ENCODE measurements at regions not wholly inside any gene's neighbourhood (a gene's known extent, or its start where the extent isn't known, plus 50 kb on each side); places are given as distances from the start of the nearest gene placed in this dataset.

DNA sequence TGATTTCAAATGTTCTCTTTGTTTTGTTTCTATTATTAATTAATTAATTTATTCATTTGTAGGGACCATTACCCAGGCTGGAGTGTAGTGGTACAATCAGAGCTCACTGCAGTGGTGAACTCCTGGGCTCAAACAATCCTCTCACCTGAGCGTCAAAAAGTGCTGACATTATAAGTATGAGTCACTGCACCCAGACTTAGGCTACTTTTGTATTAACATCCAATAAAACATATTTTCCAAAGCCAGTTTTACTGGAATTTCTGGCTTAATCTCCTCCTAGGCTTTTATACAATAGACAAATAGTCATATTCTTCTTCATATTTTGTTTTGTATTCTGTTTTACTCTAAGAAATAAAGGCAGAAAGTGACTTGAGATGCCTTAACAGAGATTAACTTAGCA is 749.6 kb downstream of the SLC16A7 start:
- H2BK120ac ChIP-seq (replicated peaks; ENCODE audit: low read depth, low read length): no peak overlapping the region
- no peaks in the 10 kb centered on the region for H3K79me1 ChIP-seq (ENCODE audit: low read depth, low read length)
- H4K8ac ChIP-seq (ENCODE audit: extremely low read depth, insufficient read depth, low read length): no peak overlapping the region
- no peak overlapping the region for H3K23ac ChIP-seq (ENCODE audit: insufficient read length)
- H3K9me3 ChIP-seq (ENCODE audit: insufficient read depth in 2 of 2, low read depth in 1 of 2, low read length in 1 of 2): no peaks in the 10 kb centered on the region
- H3K56ac ChIP-seq (replicated peaks; ENCODE audit: insufficient read length, low read depth, low read length): no peak overlapping the region
- 88% methylated on average over 1 of the region's 1 CpG; no CpG with 5 or more reads in 1 of the 2 experiments for WGBS, 2 experiments (ENCODE audit: extremely low coverage in 1 of 2, insufficient coverage in 1 of 2, insufficient read length in 1 of 2, insufficient replicate concordance in 2 of 2, low coverage in 1 of 2, low lambda C conversion rate in 2 of 2, missing lambda C conversion rate in 1 of 2)
- H3K9ac ChIP-seq (replicated peaks in 1 of 4; ENCODE audit: extremely low read depth in 1 of 4, low read depth in 3 of 4, low read length in 3 of 4): no peak overlapping the region
- H2BK15ac ChIP-seq (ENCODE audit: low read length): no peak overlapping the region
- H4K20me1 ChIP-seq (replicated peaks in 1 of 2; ENCODE audit: control insufficient read depth in 1 of 2, insufficient read depth in 2 of 2, low read length in 2 of 2): no peaks in the 10 kb centered on the region
- H3K79me2 ChIP-seq (ENCODE audit: control insufficient read depth in 1 of 2, insufficient read depth in 2 of 2, low read length in 2 of 2): no peaks in the 10 kb centered on the region
- no peak overlapping the region for H4K5ac ChIP-seq (ENCODE audit: insufficient read length, low read depth, low read length)
- H2AFZ ChIP-seq (ENCODE audit: low read length): no peak overlapping the region
- H2BK5ac ChIP-seq (ENCODE audit: low read depth, low read length): no peak overlapping the region
- H3K27me3 ChIP-seq (replicated peaks in 1 of 4; ENCODE audit: control insufficient read depth in 3 of 4, extremely low read depth in 1 of 4, insufficient read depth in 3 of 4, low read length in 3 of 4): no peaks in the 10 kb centered on the region
- H3K4me2 ChIP-seq (ENCODE audit: insufficient read depth in 1 of 2, low read depth in 2 of 2, low read length in 2 of 2): no peak overlapping the region
- H3K23me2 ChIP-seq (ENCODE audit: low read depth, low read length): no peaks in the 10 kb centered on the region
- H3K4me1 ChIP-seq (replicated peaks in 1 of 4; ENCODE audit: control insufficient read depth in 3 of 4, insufficient read depth in 4 of 4, low read length in 3 of 4): no peaks in the 10 kb centered on the region
- no peak overlapping the region for H3K18ac ChIP-seq (ENCODE audit: extremely low read depth, low read length)
- no peak overlapping the region for H3K14ac ChIP-seq (ENCODE audit: insufficient read length)
- H2BK20ac ChIP-seq (ENCODE audit: low read length): no peak overlapping the region
- H3K27ac ChIP-seq (ENCODE audit: low read depth, low read length): no peak overlapping the region
- H3K36me3 ChIP-seq (ENCODE audit: control insufficient read depth in 2 of 4, insufficient read depth in 4 of 4, low read length in 3 of 4): no peaks in the 10 kb centered on the region
- DNase-seq (ENCODE audit: low read depth in 1 of 2, low spot score in 2 of 2) (no peak), FAIRE-seq (no peak)
- H4K91ac ChIP-seq (replicated peaks; ENCODE audit: insufficient read length, low read length): no peak overlapping the region
- CTCF ChIA-PET (ENCODE audit: partially characterized antibody): no interaction called here
- no peak overlapping the region for H2AK5ac ChIP-seq (ENCODE audit: low read depth, low read length)
- no peak overlapping the region for H3K4ac ChIP-seq (replicated peaks; ENCODE audit: insufficient read length, low read depth, low read length)
- H3K4me3 ChIP-seq (ENCODE audit: extremely low read depth in 1 of 4, insufficient read depth in 2 of 4, low read depth in 3 of 4, low read length in 4 of 4): no peak overlapping the region
- POLR2A ChIA-PET (ENCODE audit: partially characterized antibody): no interaction called here
- no peak overlapping the region for H2BK12ac ChIP-seq (ENCODE audit: low read depth, low read length)
- TF ChIP-seq CBX8 (IDR thresholded peaks at IDR 0.05; ENCODE audit: borderline replicate concordance, low read depth, low read length) (no peak), EP300 (IDR thresholded peaks at IDR 0.05; ENCODE audit: borderline replicate concordance in 1 of 2, low read depth in 2 of 2, low read length in 2 of 2) (no peak), SIN3A (conservative IDR thresholded peaks at IDR 0.05 in 1 of 2, IDR thresholded peaks at IDR 0.05 in 1 of 2; ENCODE audit: low read depth in 1 of 2, low read length in 2 of 2) (no peak), SP1 (IDR thresholded peaks at IDR 0.05; ENCODE audit: low read depth, low read length) (no peak), JUN (IDR thresholded peaks at IDR 0.05; ENCODE audit: low read depth, low read length) (no peak), CHD1 (IDR thresholded peaks at IDR 0.05; ENCODE audit: low read depth, low read length) (no peak), JUND (IDR thresholded peaks at IDR 0.05; ENCODE audit: low read length) (no peak), SIRT6 (IDR thresholded peaks at IDR 0.05; ENCODE audit: low read length) (no peak), CTBP2 (IDR thresholded peaks at IDR 0.05; ENCODE audit: borderline replicate concordance, insufficient read depth, insufficient read length, low read length) (no peak)
- TF ChIP-seq, protein P1, sequence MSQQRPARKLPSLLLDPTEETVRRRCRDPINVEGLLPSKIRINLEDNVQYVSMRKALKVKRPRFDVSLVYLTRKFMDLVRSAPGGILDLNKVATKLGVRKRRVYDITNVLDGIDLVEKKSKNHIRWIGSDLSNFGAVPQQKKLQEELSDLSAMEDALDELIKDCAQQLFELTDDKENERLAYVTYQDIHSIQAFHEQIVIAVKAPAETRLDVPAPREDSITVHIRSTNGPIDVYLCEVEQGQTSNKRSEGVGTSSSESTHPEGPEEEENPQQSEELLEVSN (IDR thresholded peaks at IDR 0.05): no peak
